ENCODE measurements at regions not wholly inside any gene's neighbourhood (a gene's known extent, or its start where the extent isn't known, plus 50 kb on each side); places are given as distances from the start of the nearest gene placed in this dataset.

DNA sequence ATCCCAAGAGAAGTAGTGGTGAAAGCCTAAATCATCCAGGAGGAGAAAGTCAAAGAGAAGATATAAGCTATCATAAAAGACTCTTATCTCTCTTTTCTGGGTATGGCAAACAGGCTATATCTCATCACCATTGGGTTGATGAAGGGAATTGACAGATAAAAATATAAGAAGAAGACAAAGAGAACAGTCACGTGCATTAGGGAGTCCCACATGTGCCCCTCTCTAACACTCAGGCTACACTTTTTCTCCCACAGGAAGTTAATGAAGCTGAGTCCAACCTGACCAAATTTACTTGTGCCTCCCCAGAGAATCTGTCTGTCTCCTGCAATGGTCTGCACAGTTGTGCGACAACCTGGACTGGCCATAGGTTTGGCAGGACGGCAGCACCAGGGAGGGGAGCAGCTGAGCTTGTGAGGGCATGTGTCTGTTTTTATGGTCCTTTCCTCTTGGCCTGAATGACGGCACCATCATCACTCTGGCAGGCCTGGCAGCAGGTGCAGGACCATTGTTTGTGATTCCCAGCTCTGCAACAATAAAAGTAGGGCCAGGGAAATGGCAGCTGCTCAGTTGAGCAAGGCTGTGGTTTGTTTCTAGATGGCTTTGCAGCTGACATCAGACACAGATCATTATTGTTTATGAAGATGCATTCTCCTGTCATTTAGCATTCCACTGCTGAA is 144.5 kb upstream of the MCHR2 start:
- Histone ChIP-seq H3K27me3 (ENCODE audit: insufficient read depth, low read depth, low read length) (no peaks in the 10 kb centered on the region), H3F3A (ENCODE audit: insufficient read depth, low read length, poor library complexity, severe bottlenecking) (no peaks in the 10 kb centered on the region), H3K9me3 (ENCODE audit: low read length) (no peaks in the 10 kb centered on the region), H3K27ac (ENCODE audit: low read length) (no peak overlapping the region), H3K9ac (ENCODE audit: low read length) (no peak overlapping the region), H2AFZ (ENCODE audit: low read depth, low read length) (no peak overlapping the region), H3K79me2 (replicated peaks; ENCODE audit: insufficient read depth, low read length) (no peaks in the 10 kb centered on the region), H3K9me2 (ENCODE audit: insufficient read depth, low read length) (no peaks in the 10 kb centered on the region), H4K20me1 (ENCODE audit: insufficient read depth) (no peaks in the 10 kb centered on the region), H3K4me2 (ENCODE audit: low read length) (no peak overlapping the region), H3K36me3 (ENCODE audit: insufficient read depth, low read length) (no peaks in the 10 kb centered on the region), H3K4me3 (ENCODE audit: low read length) (no peak overlapping the region)
- no peak for TF ChIP-seq MXI1 (conservative IDR thresholded peaks at IDR 0.05; ENCODE audit: poor library complexity, severe bottlenecking)
- no peak for TF ChIP-seq EZH2 (IDR thresholded peaks at IDR 0.05; ENCODE audit: borderline replicate concordance, insufficient read depth, low read length, poor library complexity, severe bottlenecking)
- TF ChIP-seq SMC3 (conservative IDR thresholded peaks at IDR 0.05; ENCODE audit: poor library complexity), result no peak
- TF ChIP-seq EP300 (conservative IDR thresholded peaks at IDR 0.05; ENCODE audit: poor library complexity, severe bottlenecking), result no peak
- TF ChIP-seq TAF1 (IDR thresholded peaks at IDR 0.05; ENCODE audit: low read depth), result no peak
- TF ChIP-seq, protein P1, sequence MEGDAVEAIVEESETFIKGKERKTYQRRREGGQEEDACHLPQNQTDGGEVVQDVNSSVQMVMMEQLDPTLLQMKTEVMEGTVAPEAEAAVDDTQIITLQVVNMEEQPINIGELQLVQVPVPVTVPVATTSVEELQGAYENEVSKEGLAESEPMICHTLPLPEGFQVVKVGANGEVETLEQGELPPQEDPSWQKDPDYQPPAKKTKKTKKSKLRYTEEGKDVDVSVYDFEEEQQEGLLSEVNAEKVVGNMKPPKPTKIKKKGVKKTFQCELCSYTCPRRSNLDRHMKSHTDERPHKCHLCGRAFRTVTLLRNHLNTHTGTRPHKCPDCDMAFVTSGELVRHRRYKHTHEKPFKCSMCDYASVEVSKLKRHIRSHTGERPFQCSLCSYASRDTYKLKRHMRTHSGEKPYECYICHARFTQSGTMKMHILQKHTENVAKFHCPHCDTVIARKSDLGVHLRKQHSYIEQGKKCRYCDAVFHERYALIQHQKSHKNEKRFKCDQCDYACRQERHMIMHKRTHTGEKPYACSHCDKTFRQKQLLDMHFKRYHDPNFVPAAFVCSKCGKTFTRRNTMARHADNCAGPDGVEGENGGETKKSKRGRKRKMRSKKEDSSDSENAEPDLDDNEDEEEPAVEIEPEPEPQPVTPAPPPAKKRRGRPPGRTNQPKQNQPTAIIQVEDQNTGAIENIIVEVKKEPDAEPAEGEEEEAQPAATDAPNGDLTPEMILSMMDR (IDR thresholded peaks at IDR 0.05; ENCODE audit: poor library complexity, severe bottlenecking), result no peak
- TF ChIP-seq, protein P2, sequence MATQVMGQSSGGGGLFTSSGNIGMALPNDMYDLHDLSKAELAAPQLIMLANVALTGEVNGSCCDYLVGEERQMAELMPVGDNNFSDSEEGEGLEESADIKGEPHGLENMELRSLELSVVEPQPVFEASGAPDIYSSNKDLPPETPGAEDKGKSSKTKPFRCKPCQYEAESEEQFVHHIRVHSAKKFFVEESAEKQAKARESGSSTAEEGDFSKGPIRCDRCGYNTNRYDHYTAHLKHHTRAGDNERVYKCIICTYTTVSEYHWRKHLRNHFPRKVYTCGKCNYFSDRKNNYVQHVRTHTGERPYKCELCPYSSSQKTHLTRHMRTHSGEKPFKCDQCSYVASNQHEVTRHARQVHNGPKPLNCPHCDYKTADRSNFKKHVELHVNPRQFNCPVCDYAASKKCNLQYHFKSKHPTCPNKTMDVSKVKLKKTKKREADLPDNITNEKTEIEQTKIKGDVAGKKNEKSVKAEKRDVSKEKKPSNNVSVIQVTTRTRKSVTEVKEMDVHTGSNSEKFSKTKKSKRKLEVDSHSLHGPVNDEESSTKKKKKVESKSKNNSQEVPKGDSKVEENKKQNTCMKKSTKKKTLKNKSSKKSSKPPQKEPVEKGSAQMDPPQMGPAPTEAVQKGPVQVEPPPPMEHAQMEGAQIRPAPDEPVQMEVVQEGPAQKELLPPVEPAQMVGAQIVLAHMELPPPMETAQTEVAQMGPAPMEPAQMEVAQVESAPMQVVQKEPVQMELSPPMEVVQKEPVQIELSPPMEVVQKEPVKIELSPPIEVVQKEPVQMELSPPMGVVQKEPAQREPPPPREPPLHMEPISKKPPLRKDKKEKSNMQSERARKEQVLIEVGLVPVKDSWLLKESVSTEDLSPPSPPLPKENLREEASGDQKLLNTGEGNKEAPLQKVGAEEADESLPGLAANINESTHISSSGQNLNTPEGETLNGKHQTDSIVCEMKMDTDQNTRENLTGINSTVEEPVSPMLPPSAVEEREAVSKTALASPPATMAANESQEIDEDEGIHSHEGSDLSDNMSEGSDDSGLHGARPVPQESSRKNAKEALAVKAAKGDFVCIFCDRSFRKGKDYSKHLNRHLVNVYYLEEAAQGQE (IDR thresholded peaks at IDR 0.05; ENCODE audit: borderline replicate concordance), result no peak
- no peak for TF ChIP-seq RAD21 (conservative IDR thresholded peaks at IDR 0.05)
- no peak for TF ChIP-seq POLR2AphosphoS5 (IDR thresholded peaks at IDR 0.05)

DNA sequence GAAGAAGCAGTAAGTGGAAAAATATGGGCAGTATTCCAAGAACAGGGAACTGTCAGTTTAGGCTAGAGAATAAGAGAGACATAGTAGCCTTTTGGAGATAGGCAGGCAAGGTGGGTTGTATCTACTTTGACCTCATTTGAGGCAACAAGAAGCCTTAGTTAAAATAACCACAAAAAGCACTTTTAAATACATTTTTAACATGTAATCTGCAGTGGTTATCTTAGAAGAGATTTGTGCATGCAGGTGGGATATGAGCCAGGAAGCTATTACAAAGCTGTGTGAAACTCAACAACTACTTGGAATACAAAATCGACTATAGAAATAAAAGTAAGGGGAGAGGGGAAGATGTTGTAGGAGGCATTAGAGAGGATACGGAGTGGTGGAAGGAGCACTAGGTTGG is 143.7 kb upstream of the MCHR2 start:
- Histone ChIP-seq H2AFZ (ENCODE audit: low read depth, low read length) (no peak overlapping the region), H3K9ac (ENCODE audit: low read length) (no peak overlapping the region), H3K79me2 (replicated peaks; ENCODE audit: insufficient read depth, low read length) (no peaks in the 10 kb centered on the region), H3K36me3 (ENCODE audit: insufficient read depth, low read length) (no peaks in the 10 kb centered on the region), H3K9me3 (ENCODE audit: low read length) (no peaks in the 10 kb centered on the region), H4K20me1 (ENCODE audit: insufficient read depth) (no peaks in the 10 kb centered on the region), H3K27ac (ENCODE audit: low read length) (no peak overlapping the region), H3K4me2 (ENCODE audit: low read length) (no peak overlapping the region), H3K27me3 (ENCODE audit: insufficient read depth, low read depth, low read length) (no peaks in the 10 kb centered on the region), H3K9me2 (ENCODE audit: insufficient read depth, low read length) (no peaks in the 10 kb centered on the region), H3F3A (ENCODE audit: insufficient read depth, low read length, poor library complexity, severe bottlenecking) (no peaks in the 10 kb centered on the region), H3K4me3 (ENCODE audit: low read length) (no peak overlapping the region)
- TF ChIP-seq, protein P2 (IDR thresholded peaks at IDR 0.05; ENCODE audit: borderline replicate concordance), result no peak
- TF ChIP-seq SMC3 (conservative IDR thresholded peaks at IDR 0.05; ENCODE audit: poor library complexity), result no peak
- no peak for TF ChIP-seq MXI1 (conservative IDR thresholded peaks at IDR 0.05; ENCODE audit: poor library complexity, severe bottlenecking)
- no peak for TF ChIP-seq EZH2 (IDR thresholded peaks at IDR 0.05; ENCODE audit: borderline replicate concordance, insufficient read depth, low read length, poor library complexity, severe bottlenecking)
- no peak for TF ChIP-seq RAD21 (conservative IDR thresholded peaks at IDR 0.05)
- no peak for TF ChIP-seq POLR2AphosphoS5 (IDR thresholded peaks at IDR 0.05)
